Neural progenitor cell (in vitro differentiated cells): ENCODE measurements at regions not wholly inside any gene's neighbourhood (a gene's known extent, or its start where the extent isn't known, plus 50 kb on each side); places are given as distances from the start of the nearest gene placed in this dataset.

ENCODE experiments used
- DNase-seq: peaks from one replicate; pipeline ENCODE4 v3.0.0-alpha.2; 2016; ENCODE audit warnings: low spot score
- H2AFZ ChIP-seq: fragments of 200-600 bp; sonication (generic); replicated peaks from 2 replicates; pipeline ENCODE4 v1.6.1; 2016; ENCODE audit warnings: antibody characterized with exemption
- H3F3A ChIP-seq: fragments of 200-600 bp; sonication (generic); 2 replicates; pipeline ENCODE4 v1.6.1; 2016; ENCODE audit warnings: antibody characterized with exemption, low read depth
- H3K27ac ChIP-seq: fragments of 200-600 bp; sonication (generic); 2 replicates; pipeline ENCODE4 v1.5.1; 2016; ENCODE audit warnings: mild to moderate bottlenecking
- H3K27me3 ChIP-seq: fragments of 200-600 bp; sonication (generic); 2 replicates; pipeline ENCODE4 v1.6.1; 2016; ENCODE audit warnings: mild to moderate bottlenecking, moderate library complexity
- H3K36me3 ChIP-seq: fragments of 200-600 bp; sonication (generic); 2 replicates; pipeline ENCODE4 v1.5.1; 2016
- H3K4me1 ChIP-seq: fragments of 200-600 bp; sonication (generic); 2 replicates; pipeline ENCODE4 v1.6.1; 2016; ENCODE audit warnings: mixed run types
- H3K4me2 ChIP-seq: fragments of 200-600 bp; sonication (generic); 2 replicates; pipeline ENCODE4 v1.6.1; 2016
- H3K4me3 ChIP-seq: fragments of 200-600 bp; sonication (generic); 2 replicates; pipeline ENCODE4 v1.5.1; 2016
- H3K79me2 ChIP-seq: fragments of 200-600 bp; sonication (generic); 2 replicates; pipeline ENCODE4 v1.6.1; 2016; ENCODE audit warnings: low read depth
- H3K9ac ChIP-seq: fragments of 200-600 bp; sonication (generic); 2 replicates; pipeline ENCODE4 v1.6.1; 2016
- H3K9me3 ChIP-seq: fragments of 200-600 bp; sonication (generic); 2 replicates; pipeline ENCODE4 v1.5.1; 2016; ENCODE audit warnings: low read depth
- H4K20me1 ChIP-seq: fragments of 200-600 bp; sonication (generic); 2 replicates; pipeline ENCODE4 v1.6.1; 2016; ENCODE audit warnings: low read depth
- H3K27ac Mint-ChIP-seq: 3 replicates; pipeline ENCODE4 v1.8.0; 2021; ENCODE audit warnings: mixed read lengths
- H3K27me3 Mint-ChIP-seq: 2 replicates; pipeline ENCODE4 v1.8.0; 2022; ENCODE audit warnings: low read depth, mild to moderate bottlenecking, inconsistent platforms, moderate library complexity, mixed read lengths; ENCODE audit not compliant: insufficient read depth
- H3K36me3 Mint-ChIP-seq: 3 replicates; pipeline ENCODE4 v1.8.0; 2021; ENCODE audit warnings: mixed read lengths
- H3K4me1 Mint-ChIP-seq: 3 replicates; pipeline ENCODE4 v1.8.0; 2021; ENCODE audit warnings: mixed read lengths
- H3K4me3 Mint-ChIP-seq: 3 replicates; pipeline ENCODE4 v1.8.0; 2021; ENCODE audit warnings: mild to moderate bottlenecking, moderate library complexity, mixed read lengths
- H3K9me3 Mint-ChIP-seq: 3 replicates; pipeline ENCODE4 v1.8.0; 2020; ENCODE audit warnings: mixed read lengths
- EZH2 ChIP-seq: fragments of 200-600 bp; sonication (generic); IDR thresholded peaks from 2 replicates; pipeline ENCODE4 v1.6.1; 2017; ENCODE audit warnings: antibody characterized with exemption, mild to moderate bottlenecking, moderate library complexity
- EZH2phosphoT487 ChIP-seq: fragments of 200-600 bp; sonication (generic); IDR thresholded peaks from 2 replicates; pipeline ENCODE4 v1.6.1; 2017; ENCODE audit warnings: antibody characterized with exemption
- TF ChIP-seq, protein P1 (sequence below): fragments of 200-600 bp; sonication (generic); IDR thresholded peaks from 2 replicates; pipeline ENCODE4 v1.5.1; 2017; ENCODE audit warnings: antibody characterized with exemption, mild to moderate bottlenecking

DNA sequence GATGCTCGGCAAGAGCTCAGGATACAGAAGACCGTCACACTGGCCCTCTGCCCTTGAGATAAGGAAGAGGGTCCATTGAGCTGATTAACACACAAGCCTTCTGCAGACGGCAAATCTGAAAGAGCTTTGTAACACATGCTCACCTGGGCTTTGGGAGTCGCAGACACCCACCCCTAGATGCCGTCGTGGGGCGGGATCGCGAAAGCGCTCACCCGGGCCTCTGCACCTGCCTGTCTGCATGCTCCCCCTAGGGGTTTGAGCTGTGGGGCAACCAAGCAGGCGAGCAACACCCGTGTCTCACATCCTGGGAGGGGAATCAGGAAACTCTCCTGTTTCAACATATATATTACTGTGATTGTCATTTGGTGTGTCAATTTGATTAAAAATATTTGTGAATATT lies 99.8 kb upstream of the KCNH7 start:
- Histone ChIP-seq H3K4me2 (no peak overlapping the region), H3K27me3 (no peaks in the 10 kb centered on the region), H3F3A (peaks cover 11% of the 10 kb centered on the region), H3K4me1 (no peaks in the 10 kb centered on the region), H3K79me2 (no peaks in the 10 kb centered on the region), H3K9ac (no peak overlapping the region), H3K27ac (no peak overlapping the region), H4K20me1 (no peaks in the 10 kb centered on the region), H3K9me3 (no peaks in the 10 kb centered on the region), H3K4me3 (no peak overlapping the region), H3K36me3 (no peaks in the 10 kb centered on the region), H2AFZ (peak overlapping the region; percentile 63)
- no peaks in the 10 kb centered on the region for H3K36me3 Mint-ChIP-seq
- H3K27ac Mint-ChIP-seq, result no peak overlapping the region
- H3K4me3 Mint-ChIP-seq, result no peak overlapping the region
- H3K4me1 Mint-ChIP-seq, result no peaks in the 10 kb centered on the region
- TF ChIP-seq EZH2, result no peak
- TF ChIP-seq, protein P1, sequence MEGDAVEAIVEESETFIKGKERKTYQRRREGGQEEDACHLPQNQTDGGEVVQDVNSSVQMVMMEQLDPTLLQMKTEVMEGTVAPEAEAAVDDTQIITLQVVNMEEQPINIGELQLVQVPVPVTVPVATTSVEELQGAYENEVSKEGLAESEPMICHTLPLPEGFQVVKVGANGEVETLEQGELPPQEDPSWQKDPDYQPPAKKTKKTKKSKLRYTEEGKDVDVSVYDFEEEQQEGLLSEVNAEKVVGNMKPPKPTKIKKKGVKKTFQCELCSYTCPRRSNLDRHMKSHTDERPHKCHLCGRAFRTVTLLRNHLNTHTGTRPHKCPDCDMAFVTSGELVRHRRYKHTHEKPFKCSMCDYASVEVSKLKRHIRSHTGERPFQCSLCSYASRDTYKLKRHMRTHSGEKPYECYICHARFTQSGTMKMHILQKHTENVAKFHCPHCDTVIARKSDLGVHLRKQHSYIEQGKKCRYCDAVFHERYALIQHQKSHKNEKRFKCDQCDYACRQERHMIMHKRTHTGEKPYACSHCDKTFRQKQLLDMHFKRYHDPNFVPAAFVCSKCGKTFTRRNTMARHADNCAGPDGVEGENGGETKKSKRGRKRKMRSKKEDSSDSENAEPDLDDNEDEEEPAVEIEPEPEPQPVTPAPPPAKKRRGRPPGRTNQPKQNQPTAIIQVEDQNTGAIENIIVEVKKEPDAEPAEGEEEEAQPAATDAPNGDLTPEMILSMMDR, result peak; percentile 19
- no peak for TF ChIP-seq EZH2phosphoT487
- peaks cover 2% of the 10 kb centered on the region for H3K9me3 Mint-ChIP-seq
- no peaks in the 10 kb centered on the region for H3K27me3 Mint-ChIP-seq
- DNase-seq, result no peak

DNA sequence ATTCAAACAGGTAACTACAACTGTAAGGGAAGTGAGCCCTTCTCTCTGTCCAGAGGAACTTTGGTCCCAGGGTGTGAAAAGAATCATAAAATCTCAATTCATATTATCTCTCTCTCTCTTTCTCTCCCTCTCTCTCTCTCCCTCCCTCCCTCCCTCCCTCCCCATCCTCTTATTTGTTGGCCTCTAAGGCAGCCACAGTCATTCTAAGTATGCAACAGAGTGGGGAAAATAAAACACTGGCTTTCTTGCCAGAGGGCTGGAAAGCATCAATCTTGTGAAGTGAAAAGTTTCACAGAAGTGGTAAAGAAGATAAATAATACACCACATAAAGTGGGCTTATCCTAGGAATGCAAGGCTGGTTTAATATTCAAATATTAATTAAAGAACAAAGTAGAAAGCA lies 95.6 kb upstream of the KCNH7 start:
- H3K9me3 ChIP-seq, result no peaks in the 10 kb centered on the region
- no peak overlapping the region for H2AFZ ChIP-seq
- H3K36me3 ChIP-seq, result no peaks in the 10 kb centered on the region
- H3K4me3 ChIP-seq, result no peak overlapping the region
- H3K9ac ChIP-seq, result no peak overlapping the region
- Mint-ChIP-seq H3K4me3 (no peak overlapping the region), H3K9me3 (no peaks in the 10 kb centered on the region), H3K36me3 (no peaks in the 10 kb centered on the region), H3K27ac (no peak overlapping the region), H3K27me3 (no peaks in the 10 kb centered on the region), H3K4me1 (no peaks in the 10 kb centered on the region)
- H3F3A ChIP-seq, result peaks cover 11% of the 10 kb centered on the region
- H3K4me1 ChIP-seq, result no peaks in the 10 kb centered on the region
- no peak overlapping the region for H3K27ac ChIP-seq
- H3K4me2 ChIP-seq, result no peak overlapping the region
- H3K79me2 ChIP-seq, result no peaks in the 10 kb centered on the region
- H3K27me3 ChIP-seq, result no peaks in the 10 kb centered on the region
- TF ChIP-seq EZH2, result no peak
- TF ChIP-seq EZH2phosphoT487, result no peak
- TF ChIP-seq, protein P1, result no peak
- H4K20me1 ChIP-seq, result no peaks in the 10 kb centered on the region
- DNase-seq, result no peak

DNA sequence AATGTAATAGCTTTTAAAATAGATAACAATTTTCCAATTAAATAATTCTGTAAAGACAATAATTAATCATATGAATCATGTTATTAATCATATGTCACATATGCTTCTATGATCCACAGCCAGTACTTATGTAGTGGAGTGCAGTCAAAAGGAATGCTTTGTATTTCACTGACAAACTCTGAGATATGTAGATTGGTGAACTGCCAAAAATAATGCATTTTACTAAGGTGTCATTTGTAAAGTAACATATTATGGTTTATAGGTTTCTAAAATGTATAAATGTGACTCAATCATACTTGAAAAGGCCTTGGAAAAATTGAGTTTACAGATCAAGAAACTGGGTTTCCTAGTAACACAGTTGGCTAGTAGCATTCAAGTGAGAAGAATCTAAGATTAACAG lies 93.8 kb upstream of the KCNH7 start:
- no peaks in the 10 kb centered on the region for H3K9me3 Mint-ChIP-seq
- no peaks in the 10 kb centered on the region for H3K27me3 Mint-ChIP-seq
- H3K4me3 Mint-ChIP-seq, result no peak overlapping the region
- Histone ChIP-seq H3K79me2 (no peaks in the 10 kb centered on the region), H2AFZ (no peak overlapping the region), H3K4me3 (no peak overlapping the region), H3F3A (peaks cover 7% of the 10 kb centered on the region), H3K9me3 (no peaks in the 10 kb centered on the region), H3K27me3 (no peaks in the 10 kb centered on the region), H3K36me3 (no peaks in the 10 kb centered on the region), H4K20me1 (no peaks in the 10 kb centered on the region), H3K27ac (no peak overlapping the region), H3K4me1 (no peaks in the 10 kb centered on the region), H3K4me2 (no peak overlapping the region), H3K9ac (no peak overlapping the region)
- H3K4me1 Mint-ChIP-seq, result no peaks in the 10 kb centered on the region
- no peak overlapping the region for H3K27ac Mint-ChIP-seq
- TF ChIP-seq, protein P1, result no peak
- TF ChIP-seq EZH2phosphoT487, result no peak
- no peak for TF ChIP-seq EZH2
- H3K36me3 Mint-ChIP-seq, result no peaks in the 10 kb centered on the region
- no peak for DNase-seq

DNA sequence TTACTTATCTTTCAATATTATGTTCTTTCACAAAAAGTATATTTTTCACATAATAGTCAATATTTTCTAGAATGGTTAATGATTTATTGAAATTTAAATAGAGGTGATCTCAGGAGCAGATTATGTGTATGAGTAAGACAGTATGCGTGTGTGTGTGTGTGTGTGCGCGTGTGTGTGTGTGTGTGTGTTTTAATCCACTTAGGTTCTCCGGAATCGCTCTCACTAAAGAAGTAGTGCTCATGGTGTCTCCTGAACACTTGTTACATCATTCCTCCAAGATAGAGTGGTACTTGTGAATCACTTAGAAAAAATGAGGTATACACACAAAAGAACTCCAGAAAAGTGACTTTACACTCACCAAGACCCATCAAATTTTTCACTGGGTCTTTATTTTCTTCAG lies 91.0 kb upstream of the KCNH7 start:
- Histone ChIP-seq H3K9ac (no peak overlapping the region), H3K4me1 (no peaks in the 10 kb centered on the region), H3F3A (no peaks in the 10 kb centered on the region), H3K27ac (no peak overlapping the region), H3K27me3 (no peaks in the 10 kb centered on the region), H3K4me2 (no peak overlapping the region), H3K9me3 (no peaks in the 10 kb centered on the region), H3K4me3 (no peak overlapping the region), H2AFZ (no peak overlapping the region), H3K36me3 (no peaks in the 10 kb centered on the region), H3K79me2 (no peaks in the 10 kb centered on the region), H4K20me1 (no peaks in the 10 kb centered on the region)
- H3K27ac Mint-ChIP-seq, result no peak overlapping the region
- TF ChIP-seq, protein P1, result no peak
- no peak for TF ChIP-seq EZH2
- TF ChIP-seq EZH2phosphoT487, result no peak
- no peaks in the 10 kb centered on the region for H3K27me3 Mint-ChIP-seq
- H3K36me3 Mint-ChIP-seq, result no peaks in the 10 kb centered on the region
- no peak overlapping the region for H3K4me3 Mint-ChIP-seq
- no peaks in the 10 kb centered on the region for H3K4me1 Mint-ChIP-seq
- no peaks in the 10 kb centered on the region for H3K9me3 Mint-ChIP-seq
- DNase-seq, result no peak
